PFSK-1 (cell line): ENCODE measurements at regions not wholly inside any gene's neighbourhood (a gene's known extent, or its start where the extent isn't known, plus 50 kb on each side); places are given as distances from the start of the nearest gene placed in this dataset.

Experiments
- FOXP2 ChIP-seq: optimal IDR thresholded peaks from 2 replicates; pipeline ENCODE3; 2011; ENCODE audit warnings: borderline replicate concordance, control low read depth, inconsistent platforms; ENCODE audit not compliant: insufficient read depth; ENCODE audit errors: extremely low read length, extremely low read depth
- POLR2AphosphoS5 ChIP-seq: IDR thresholded peaks from 2 replicates; pipeline ENCODE4 v1.6.1; 2012; ENCODE audit warnings: low read depth, mild to moderate bottlenecking, control low read depth, low read length, moderate library complexity
- SIN3A ChIP-seq: IDR thresholded peaks from 2 replicates; pipeline ENCODE4 v1.6.1; 2012; ENCODE audit warnings: mild to moderate bottlenecking, low read length, moderate library complexity, borderline replicate concordance; ENCODE audit not compliant: insufficient read depth
- TAF1 ChIP-seq: IDR thresholded peaks from 2 replicates; pipeline ENCODE4 v1.6.1; 2012; ENCODE audit warnings: low read length, control low read depth, borderline replicate concordance; ENCODE audit not compliant: insufficient read depth
- TF ChIP-seq, protein P1 (sequence below), 2 experiments: IDR thresholded peaks; 2 replicates each; pipeline versions ENCODE4 v1.6.1 to v1.8.0; 2011 to 2012; ENCODE audit warnings: low read depth in 2 of 2, low read length in 2 of 2, control low read depth in 1 of 2, inconsistent platforms in 1 of 2, mild to moderate bottlenecking in 1 of 2, moderate library complexity in 1 of 2; ENCODE audit not compliant: insufficient read depth in 1 of 2

DNA sequence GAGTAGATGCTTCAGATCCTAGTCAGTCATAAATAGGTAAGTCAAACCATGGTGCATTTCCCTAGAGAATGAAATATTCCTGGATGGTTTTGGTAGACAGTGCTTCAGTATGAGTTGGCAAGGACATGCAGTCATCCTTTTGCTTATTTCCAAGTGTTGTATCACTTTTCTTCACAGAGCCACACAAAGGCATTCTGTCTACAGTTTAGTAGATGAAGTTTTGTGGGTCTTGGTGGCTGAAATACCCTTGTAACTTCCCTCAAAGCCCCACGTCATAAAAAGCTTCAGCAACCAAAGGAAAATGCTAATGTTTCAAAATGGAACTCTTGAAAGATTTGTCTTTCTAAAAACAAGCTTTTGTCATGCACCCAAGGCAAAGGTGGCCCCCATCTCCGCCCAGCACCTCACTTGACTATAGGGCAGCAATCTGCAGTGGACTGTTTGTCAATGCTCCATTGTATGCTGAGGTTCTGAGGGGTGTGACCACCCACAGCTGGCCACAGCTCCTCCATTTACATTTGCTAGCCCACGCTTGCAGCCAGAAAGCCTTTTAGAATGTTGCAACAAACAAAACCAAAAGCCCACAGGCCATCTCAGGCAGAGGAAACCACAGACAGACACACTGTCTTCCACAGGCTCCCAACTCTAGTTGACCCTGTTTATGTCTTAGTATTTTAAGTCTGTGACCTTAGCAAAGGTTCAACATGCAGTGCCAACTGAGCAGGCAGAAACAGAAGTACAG lies 87.1 kb upstream of the FAM9C start:
- TF ChIP-seq, protein P1, sequence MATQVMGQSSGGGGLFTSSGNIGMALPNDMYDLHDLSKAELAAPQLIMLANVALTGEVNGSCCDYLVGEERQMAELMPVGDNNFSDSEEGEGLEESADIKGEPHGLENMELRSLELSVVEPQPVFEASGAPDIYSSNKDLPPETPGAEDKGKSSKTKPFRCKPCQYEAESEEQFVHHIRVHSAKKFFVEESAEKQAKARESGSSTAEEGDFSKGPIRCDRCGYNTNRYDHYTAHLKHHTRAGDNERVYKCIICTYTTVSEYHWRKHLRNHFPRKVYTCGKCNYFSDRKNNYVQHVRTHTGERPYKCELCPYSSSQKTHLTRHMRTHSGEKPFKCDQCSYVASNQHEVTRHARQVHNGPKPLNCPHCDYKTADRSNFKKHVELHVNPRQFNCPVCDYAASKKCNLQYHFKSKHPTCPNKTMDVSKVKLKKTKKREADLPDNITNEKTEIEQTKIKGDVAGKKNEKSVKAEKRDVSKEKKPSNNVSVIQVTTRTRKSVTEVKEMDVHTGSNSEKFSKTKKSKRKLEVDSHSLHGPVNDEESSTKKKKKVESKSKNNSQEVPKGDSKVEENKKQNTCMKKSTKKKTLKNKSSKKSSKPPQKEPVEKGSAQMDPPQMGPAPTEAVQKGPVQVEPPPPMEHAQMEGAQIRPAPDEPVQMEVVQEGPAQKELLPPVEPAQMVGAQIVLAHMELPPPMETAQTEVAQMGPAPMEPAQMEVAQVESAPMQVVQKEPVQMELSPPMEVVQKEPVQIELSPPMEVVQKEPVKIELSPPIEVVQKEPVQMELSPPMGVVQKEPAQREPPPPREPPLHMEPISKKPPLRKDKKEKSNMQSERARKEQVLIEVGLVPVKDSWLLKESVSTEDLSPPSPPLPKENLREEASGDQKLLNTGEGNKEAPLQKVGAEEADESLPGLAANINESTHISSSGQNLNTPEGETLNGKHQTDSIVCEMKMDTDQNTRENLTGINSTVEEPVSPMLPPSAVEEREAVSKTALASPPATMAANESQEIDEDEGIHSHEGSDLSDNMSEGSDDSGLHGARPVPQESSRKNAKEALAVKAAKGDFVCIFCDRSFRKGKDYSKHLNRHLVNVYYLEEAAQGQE (IDR thresholded peaks at IDR 0.05; ENCODE audit: insufficient read depth in 1 of 2, low read depth in 2 of 2, low read length in 2 of 2): no peak
- TF ChIP-seq FOXP2: no peak
- no peak for TF ChIP-seq TAF1
- TF ChIP-seq SIN3A: no peak
- TF ChIP-seq POLR2AphosphoS5: no peak

DNA sequence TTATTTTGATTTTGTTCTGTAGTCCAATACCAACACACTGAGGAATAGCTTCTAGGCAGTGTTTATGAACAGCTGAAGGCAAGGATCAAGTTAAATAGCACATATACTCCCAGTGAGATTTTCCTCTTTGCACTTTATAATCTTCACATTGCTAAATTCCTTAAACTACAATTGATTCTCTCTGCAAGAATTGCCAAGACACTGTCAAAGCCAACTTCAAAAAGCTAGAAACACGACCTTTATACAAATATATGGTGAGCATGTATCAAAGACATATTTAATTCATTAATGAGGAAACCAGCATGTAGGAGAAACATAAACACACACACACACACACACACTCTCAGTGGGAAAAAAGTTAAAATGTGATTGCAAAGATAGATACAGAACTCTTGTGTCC lies 86.4 kb upstream of the FAM9C start:
- TF ChIP-seq FOXP2 (no peak), POLR2AphosphoS5 (no peak), SIN3A (no peak), TAF1 (no peak)
- TF ChIP-seq, protein P1 (IDR thresholded peaks at IDR 0.05; ENCODE audit: insufficient read depth in 1 of 2, low read depth in 2 of 2, low read length in 2 of 2): no peak

DNA sequence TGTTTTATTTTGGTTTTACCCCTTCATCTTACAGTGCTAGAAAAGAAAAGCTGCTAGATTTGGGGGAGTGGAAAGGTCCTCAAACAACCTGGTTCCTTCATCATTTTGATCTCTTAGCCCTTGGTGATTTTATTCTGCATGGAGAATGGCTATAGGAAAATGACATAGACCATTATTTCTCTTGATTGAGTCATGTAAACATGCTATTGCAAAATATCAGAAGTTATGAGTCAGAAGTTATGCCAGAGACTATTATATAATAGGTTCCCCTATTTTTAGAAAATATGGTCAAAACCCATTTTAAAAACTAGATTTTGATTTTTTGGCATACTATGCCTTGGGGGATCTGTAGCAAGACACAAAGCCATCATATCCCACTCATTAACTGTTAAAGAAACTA lies 83.7 kb upstream of the FAM9C start:
- TF ChIP-seq SIN3A (no peak), FOXP2 (no peak), POLR2AphosphoS5 (no peak), TAF1 (no peak)
- TF ChIP-seq, protein P1 (IDR thresholded peaks at IDR 0.05; ENCODE audit: insufficient read depth in 1 of 2, low read depth in 2 of 2, low read length in 2 of 2): no peak

DNA sequence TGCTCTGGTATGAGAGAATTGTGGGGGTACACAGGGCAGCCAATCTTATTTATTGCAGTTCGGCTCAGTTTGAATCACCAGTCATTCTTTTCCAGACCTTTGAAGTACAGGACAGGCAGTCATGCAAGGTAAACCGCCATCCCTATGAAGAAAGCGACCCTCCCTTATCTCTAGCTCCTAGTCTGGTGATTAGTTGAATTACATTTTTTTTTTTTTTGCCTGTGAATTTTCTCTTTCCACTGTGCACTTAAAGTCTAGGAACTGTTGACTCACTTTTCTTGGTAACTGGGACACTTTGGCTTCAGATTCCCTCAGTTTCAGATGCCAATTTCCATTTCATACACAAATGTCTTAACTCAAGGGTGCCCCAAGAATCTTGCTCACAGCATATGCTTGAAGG lies 82.4 kb upstream of the FAM9C start:
- TF ChIP-seq TAF1: no peak
- TF ChIP-seq, protein P1 (IDR thresholded peaks at IDR 0.05; ENCODE audit: insufficient read depth in 1 of 2, low read depth in 2 of 2, low read length in 2 of 2): no peak
- no peak for TF ChIP-seq POLR2AphosphoS5
- no peak for TF ChIP-seq SIN3A
- no peak for TF ChIP-seq FOXP2

DNA sequence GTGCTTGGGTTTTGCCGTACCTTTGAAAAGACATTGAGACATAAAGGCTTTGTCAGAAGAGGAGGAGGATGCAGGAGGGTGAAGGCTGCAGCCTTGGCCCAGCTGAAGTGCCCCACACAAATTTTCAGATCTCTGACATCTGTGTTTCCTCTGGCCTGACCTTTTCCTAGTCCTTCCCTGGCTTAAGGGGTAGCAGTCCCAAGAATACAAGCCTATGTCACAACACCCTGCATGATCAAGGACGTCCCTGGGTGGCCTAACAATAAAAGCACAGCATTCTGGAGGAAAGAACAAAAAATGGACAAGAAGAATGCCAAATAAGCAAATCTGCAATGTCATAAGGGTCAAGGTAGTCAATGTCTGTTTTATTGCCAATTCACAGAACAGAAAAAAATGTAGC lies 80.8 kb upstream of the FAM9C start:
- no peak for TF ChIP-seq TAF1
